Activated CD4-positive, alpha-beta memory T cell treated with anti-CD3 and anti-CD28 coated beads, Interleukin-2, amount 10 ng/mL, durations not matched to agents 7 days and 5 days (primary cell): ENCODE measurements at regions not wholly inside any gene's neighbourhood (a gene's known extent, or its start where the extent isn't known, plus 50 kb on each side); places are given as distances from the start of the nearest gene placed in this dataset.

ENCODE experiments used
- CTCF ChIA-PET: fragments of 350-600 bp; sonication (Branson Sonifier 250); formaldehyde crosslinking; loops from one replicate; lab custom pipeline; 2021; ENCODE audit warnings: antibody characterized with exemption, inconsistent platforms; lab: Charles Lee
- POLR2A ChIA-PET: fragments of 350-600 bp; sonication (Branson Sonifier 250); formaldehyde crosslinking; loops from one replicate; lab custom pipeline; 2021; ENCODE audit warnings: antibody characterized with exemption; lab: Charles Lee
- DNase-seq: peaks from one replicate; pipeline ENCODE4 v3.0.0-alpha.2; 2020
- H3K27ac Mint-ChIP-seq: one replicate; pipeline ENCODE4 v1.8.0; 2021; ENCODE audit warnings: mild to moderate bottlenecking, mixed read lengths
- H3K27me3 Mint-ChIP-seq: one replicate; pipeline ENCODE4 v1.8.0; 2021; ENCODE audit warnings: mixed read lengths
- H3K36me3 Mint-ChIP-seq: one replicate; pipeline ENCODE4 v1.8.0; 2021; ENCODE audit warnings: low read depth, mixed read lengths
- H3K4me1 Mint-ChIP-seq: one replicate; pipeline ENCODE4 v1.8.0; 2021; ENCODE audit warnings: mixed read lengths
- H3K4me3 Mint-ChIP-seq: one replicate; pipeline ENCODE4 v1.8.0; 2021; ENCODE audit warnings: mild to moderate bottlenecking, mixed read lengths
- H3K9me3 Mint-ChIP-seq: one replicate; pipeline ENCODE4 v1.8.0; 2021; ENCODE audit warnings: mixed read lengths

- POLR2A ChIA-PET = no interaction called here
These were observed 149.8 kb upstream of the ROBO1 start for GRCh38 chr3:79917561-79917960.

GRCh38 chr3:79910337-79910736 lies 142.5 kb upstream of the ROBO1 start:
- H3K9me3 Mint-ChIP-seq = peaks cover 7% of the 10 kb centered on the region
- H3K27me3 Mint-ChIP-seq = no peaks in the 10 kb centered on the region
- no peaks in the 10 kb centered on the region for H3K36me3 Mint-ChIP-seq
- no peak for DNase-seq
- no peaks in the 10 kb centered on the region for H3K4me1 Mint-ChIP-seq
- CTCF ChIA-PET = no interaction called here
- H3K4me3 Mint-ChIP-seq = no peak overlapping the region
- H3K27ac Mint-ChIP-seq = no peak overlapping the region
- POLR2A ChIA-PET = no interaction called here

More at GRCh38 chr3:79917561-79917960, 149.8 kb upstream of the ROBO1 start:
- no peak for DNase-seq
- Mint-ChIP-seq H3K27ac (no peak overlapping the region), H3K27me3 (no peaks in the 10 kb centered on the region), H3K4me1 (no peaks in the 10 kb centered on the region), H3K36me3 (no peaks in the 10 kb centered on the region), H3K9me3 (peaks cover 9% of the 10 kb centered on the region), H3K4me3 (no peak overlapping the region)
- CTCF ChIA-PET = no interaction called here

- Mint-ChIP-seq H3K27ac (no peak overlapping the region), H3K27me3 (no peaks in the 10 kb centered on the region), H3K36me3 (no peaks in the 10 kb centered on the region), H3K9me3 (peaks cover 6% of the 10 kb centered on the region), H3K4me1 (no peaks in the 10 kb centered on the region), H3K4me3 (no peak overlapping the region)
- CTCF ChIA-PET = no interaction called here
- no peak for DNase-seq
- POLR2A ChIA-PET = no interaction called here
These were observed 138.3 kb upstream of the ROBO1 start for GRCh38 chr3:79906106-79906505.

GRCh38 chr3:79902151-79902550 lies 134.4 kb upstream of the ROBO1 start:
- CTCF ChIA-PET = no interaction called here

GRCh38 chr3:79898907-79899306 lies 131.1 kb upstream of the ROBO1 start:
- peaks cover 7% of the 10 kb centered on the region for H3K9me3 Mint-ChIP-seq
- POLR2A ChIA-PET = no interaction called here
- DNase-seq = no peak
- no peaks in the 10 kb centered on the region for H3K4me1 Mint-ChIP-seq
- H3K4me3 Mint-ChIP-seq = no peak overlapping the region
- no peak overlapping the region for H3K27ac Mint-ChIP-seq
- no peaks in the 10 kb centered on the region for H3K27me3 Mint-ChIP-seq
- CTCF ChIA-PET = no interaction called here
- no peaks in the 10 kb centered on the region for H3K36me3 Mint-ChIP-seq

More at GRCh38 chr3:79902151-79902550, 134.4 kb upstream of the ROBO1 start:
- Mint-ChIP-seq H3K9me3 (peaks cover 7% of the 10 kb centered on the region), H3K36me3 (no peaks in the 10 kb centered on the region), H3K4me3 (no peak overlapping the region), H3K27ac (no peak overlapping the region), H3K27me3 (no peaks in the 10 kb centered on the region), H3K4me1 (no peaks in the 10 kb centered on the region)
- POLR2A ChIA-PET = no interaction called here
- DNase-seq = no peak

- H3K36me3 Mint-ChIP-seq = no peaks in the 10 kb centered on the region
- H3K9me3 Mint-ChIP-seq = peaks cover 5% of the 10 kb centered on the region
- no peak overlapping the region for H3K4me3 Mint-ChIP-seq
- ChIA-PET POLR2A (no interaction called here), CTCF (no interaction called here)
- DNase-seq = no peak
- H3K4me1 Mint-ChIP-seq = no peaks in the 10 kb centered on the region
- no peaks in the 10 kb centered on the region for H3K27me3 Mint-ChIP-seq
- H3K27ac Mint-ChIP-seq = no peak overlapping the region
These were observed 128.3 kb upstream of the ROBO1 start for GRCh38 chr3:79896086-79896485.

GRCh38 chr3:79887213-79887612 lies 119.4 kb upstream of the ROBO1 start:
- DNase-seq = no peak
- ChIA-PET POLR2A (no interaction called here), CTCF (no interaction called here)
- Mint-ChIP-seq H3K27me3 (no peaks in the 10 kb centered on the region), H3K27ac (no peak overlapping the region), H3K4me1 (no peaks in the 10 kb centered on the region), H3K9me3 (peaks cover 8% of the 10 kb centered on the region), H3K4me3 (no peak overlapping the region), H3K36me3 (no peaks in the 10 kb centered on the region)

- CTCF ChIA-PET = no interaction called here
- no peaks in the 10 kb centered on the region for H3K4me1 Mint-ChIP-seq
- no peak overlapping the region for H3K4me3 Mint-ChIP-seq
- no peaks in the 10 kb centered on the region for H3K36me3 Mint-ChIP-seq
- no peak overlapping the region for H3K27ac Mint-ChIP-seq
- POLR2A ChIA-PET = no interaction called here
- peaks cover 8% of the 10 kb centered on the region for H3K9me3 Mint-ChIP-seq
- no peaks in the 10 kb centered on the region for H3K27me3 Mint-ChIP-seq
- DNase-seq = no peak
These were observed 118.4 kb upstream of the ROBO1 start for GRCh38 chr3:79886204-79886603.

GRCh38 chr3:79885407-79885806 lies 117.6 kb upstream of the ROBO1 start:
- ChIA-PET POLR2A (no interaction called here), CTCF (no interaction called here)
- Mint-ChIP-seq H3K27me3 (no peaks in the 10 kb centered on the region), H3K9me3 (peaks cover 11% of the 10 kb centered on the region), H3K27ac (no peak overlapping the region), H3K36me3 (no peaks in the 10 kb centered on the region), H3K4me1 (no peaks in the 10 kb centered on the region), H3K4me3 (no peak overlapping the region)
- no peak for DNase-seq

GRCh38 chr3:79884354-79884753 lies 116.6 kb upstream of the ROBO1 start:
- peaks cover 7% of the 10 kb centered on the region for H3K9me3 Mint-ChIP-seq
- no peaks in the 10 kb centered on the region for H3K36me3 Mint-ChIP-seq
- CTCF ChIA-PET = no interaction called here
- no peaks in the 10 kb centered on the region for H3K4me1 Mint-ChIP-seq
- no peak overlapping the region for H3K27ac Mint-ChIP-seq
- POLR2A ChIA-PET = no interaction called here
- no peaks in the 10 kb centered on the region for H3K27me3 Mint-ChIP-seq
- H3K4me3 Mint-ChIP-seq = no peak overlapping the region
- no peak for DNase-seq

- Mint-ChIP-seq H3K4me1 (no peaks in the 10 kb centered on the region), H3K36me3 (no peaks in the 10 kb centered on the region), H3K9me3 (peaks cover 12% of the 10 kb centered on the region), H3K27ac (no peak overlapping the region), H3K27me3 (no peaks in the 10 kb centered on the region), H3K4me3 (no peak overlapping the region)
- DNase-seq = no peak
- ChIA-PET POLR2A (no interaction called here), CTCF (no interaction called here)
These were observed 113.6 kb upstream of the ROBO1 start for GRCh38 chr3:79881431-79881830.

GRCh38 chr3:79878708-79879107 lies 110.9 kb upstream of the ROBO1 start:
- Mint-ChIP-seq H3K9me3 (peaks cover 8% of the 10 kb centered on the region), H3K4me3 (no peak overlapping the region), H3K27ac (no peak overlapping the region), H3K27me3 (no peaks in the 10 kb centered on the region), H3K36me3 (no peaks in the 10 kb centered on the region), H3K4me1 (no peaks in the 10 kb centered on the region)
- CTCF ChIA-PET = no interaction called here
- DNase-seq = no peak
- POLR2A ChIA-PET = no interaction called here

- Mint-ChIP-seq H3K4me1 (no peaks in the 10 kb centered on the region), H3K4me3 (no peak overlapping the region), H3K36me3 (no peaks in the 10 kb centered on the region), H3K27ac (no peak overlapping the region), H3K27me3 (no peaks in the 10 kb centered on the region), H3K9me3 (peaks cover 8% of the 10 kb centered on the region)
- ChIA-PET POLR2A (no interaction called here), CTCF (no interaction called here)
- no peak for DNase-seq
These were observed 106.8 kb upstream of the ROBO1 start for GRCh38 chr3:79874646-79875045.

GRCh38 chr3:79872483-79872882 lies 104.7 kb upstream of the ROBO1 start:
- ChIA-PET CTCF (no interaction called here), POLR2A (no interaction called here)
- Mint-ChIP-seq H3K4me3 (no peak overlapping the region), H3K36me3 (no peaks in the 10 kb centered on the region), H3K27me3 (no peaks in the 10 kb centered on the region), H3K9me3 (peaks cover 8% of the 10 kb centered on the region), H3K4me1 (no peaks in the 10 kb centered on the region), H3K27ac (no peak overlapping the region)
- DNase-seq = no peak

GRCh38 chr3:79871656-79872055 lies 103.9 kb upstream of the ROBO1 start:
- Mint-ChIP-seq H3K4me3 (no peak overlapping the region), H3K27ac (no peak overlapping the region), H3K36me3 (no peaks in the 10 kb centered on the region), H3K9me3 (peaks cover 3% of the 10 kb centered on the region), H3K4me1 (no peaks in the 10 kb centered on the region), H3K27me3 (no peaks in the 10 kb centered on the region)
- DNase-seq = no peak
- ChIA-PET CTCF (no interaction called here), POLR2A (no interaction called here)
